Left cardiac atrium (tissue), 2 donors: ENCODE measurements at regions not wholly inside any gene's neighbourhood (a gene's known extent, or its start where the extent isn't known, plus 50 kb on each side); places are given as distances from the start of the nearest gene placed in this dataset.

Experiments used
- microRNA-seq, 2 donors: library from miRNA; unstranded; fragments of <30 nt; microRNA quantifications; one replicate each; pipeline ENCODE4 v1.2.0, GENCODE V29; 2020
- donor health status: DM: no; HTN: yes; CAD: no; lungs with severe emphysema.
- donor health status: DM: yes; HTN: yes; CAD: no.

Small RNA genes in the stretch of these regions (microRNA-seq; reads per million reads assigned to microRNA genes)
- gene MIR1185-1 = 6.4 to 9.5 reads per million in 2 donors
- 0.20 to 1.4 reads per million in 2 donors for gene MIR1185-2
- gene MIR1193 = 0 reads per million in 2 donors
- 0 reads per million in 2 donors for gene MIR1197
- gene MIR134 = 34.3 to 34.9 reads per million in 2 donors
- 87.3 to 113 reads per million in 2 donors for gene MIR154
- 45.1 to 67.5 reads per million in 2 donors for gene MIR299
- 0 reads per million in 2 donors for gene MIR300
- 7.5 to 10.1 reads per million in 2 donors for gene MIR323A
- 0.60 to 1.4 reads per million in 2 donors for gene MIR323B
- gene MIR329-1 = 0 reads per million in 2 donors
- gene MIR329-2 = 0 reads per million in 2 donors
- gene MIR369 = 297 to 308 reads per million in 2 donors
- gene MIR376A1 = 1.0 to 1.1 reads per million in 2 donors
- 0.27 to 1.2 reads per million in 2 donors for gene MIR376A2
- 31.6 to 43.9 reads per million in 2 donors for gene MIR376B
- 552 to 753 reads per million in 2 donors for gene MIR376C
- gene MIR377 = 6.3 to 12.9 reads per million in 2 donors
- 221 to 263 reads per million in 2 donors for gene MIR379
- 6.0 to 14.2 reads per million in 2 donors for gene MIR380
- 36.5 to 77.0 reads per million in 2 donors for gene MIR381
- gene MIR382 = 76.8 to 117 reads per million in 2 donors
- 193 to 250 reads per million in 2 donors for gene MIR409
- gene MIR411 = 821 to 859 reads per million in 2 donors
- gene MIR412 = 0 to 3.0 reads per million in 2 donors
- 13.3 to 16.6 reads per million in 2 donors for gene MIR485
- gene MIR487A = 21.4 to 22.9 reads per million in 2 donors
- 402 to 882 reads per million in 2 donors for gene MIR487B
- gene MIR494 = 49.0 to 65.9 reads per million in 2 donors
- gene MIR495 = 16.9 to 17.2 reads per million in 2 donors
- 0.82 to 1.2 reads per million in 2 donors for gene MIR496
- gene MIR539 = 2.4 to 4.1 reads per million in 2 donors
- gene MIR541 = 0 reads per million in 2 donors
- gene MIR543 = 7.5 to 13.9 reads per million in 2 donors
- 0 reads per million in 2 donors for gene MIR544A
- gene MIR654 = 27.2 to 34.1 reads per million in 2 donors
- 3.3 to 4.8 reads per million in 2 donors for gene MIR655
- gene MIR656 = 2.2 to 4.4 reads per million in 2 donors
- 0.81 to 0.82 reads per million in 2 donors for gene MIR668
- gene MIR758 = 2.0 to 3.3 reads per million in 2 donors
- gene MIR889 = 28.9 to 39.1 reads per million in 2 donors
